ENCODE measurements at regions not wholly inside any gene's neighbourhood (a gene's known extent, or its start where the extent isn't known, plus 50 kb on each side); places are given as distances from the start of the nearest gene placed in this dataset.
"Not testable (repeated sequence)": the region's sequence is repeated elsewhere in the genome, so short reads cannot be mapped to it uniquely, and the experiment has no call there.

DNA sequence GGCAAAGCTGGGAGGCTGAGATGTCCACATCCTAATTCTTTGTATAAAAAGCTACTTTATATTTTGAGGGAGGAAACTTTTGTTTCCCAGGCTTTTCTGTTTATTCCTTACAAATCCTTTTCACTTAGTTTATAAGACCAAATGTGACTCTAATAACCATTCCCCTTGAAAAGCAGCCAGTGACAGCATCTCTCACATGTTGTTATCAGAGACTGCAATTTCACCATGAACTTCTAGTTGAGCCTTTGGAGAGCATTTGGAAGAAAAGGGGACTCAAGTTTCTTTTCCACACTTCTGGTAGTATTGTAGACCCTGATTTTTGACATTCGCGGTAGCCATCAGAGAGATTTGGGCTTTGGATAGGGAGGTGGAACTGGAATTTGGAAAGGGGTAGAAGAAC lies 215.8 kb downstream of the RNF144B start:
- H3K27ac ChIP-seq (ENCODE audit: low read depth): no peak overlapping the region
- WGBS: 93% methylated on average over 2 of the region's 2 CpGs
- H3K4me1 ChIP-seq (ENCODE audit: insufficient read depth): no peaks in the 10 kb centered on the region
- H3K36me3 ChIP-seq (ENCODE audit: insufficient read depth): no peaks in the 10 kb centered on the region
- DNase-seq (ENCODE audit: extremely low spot score): no peak
- no peak overlapping the region for H3K4me3 ChIP-seq (ENCODE audit: low read depth, low read length)

DNA sequence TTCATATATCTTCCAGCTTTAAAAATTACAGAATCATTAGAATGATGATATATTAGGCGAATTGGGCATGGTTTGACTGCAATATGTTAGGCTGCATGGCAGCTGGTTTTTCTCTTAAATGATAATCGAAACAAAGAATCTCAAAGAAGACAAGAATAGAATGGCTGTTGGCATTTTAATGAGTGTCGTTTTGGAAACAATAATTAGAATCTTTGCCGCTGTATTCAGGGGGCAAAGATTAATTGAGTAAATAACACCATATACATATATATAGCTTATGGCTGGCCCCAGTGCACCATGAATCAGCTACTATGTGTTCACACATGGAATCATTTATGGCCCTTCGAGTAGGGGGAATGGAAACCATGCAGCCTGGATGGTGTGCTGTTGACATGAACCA lies 216.2 kb downstream of the RNF144B start:
- Histone ChIP-seq H3K36me3 (ENCODE audit: insufficient read depth) (no peaks in the 10 kb centered on the region), H3K4me3 (ENCODE audit: low read depth, low read length) (no peak overlapping the region), H3K4me1 (ENCODE audit: insufficient read depth) (no peaks in the 10 kb centered on the region), H3K27ac (ENCODE audit: low read depth) (no peak overlapping the region)
- whole genome bisulfite sequencing: 63% methylated on average over 5 of the region's 5 CpGs
- DNase-seq (ENCODE audit: extremely low spot score): no peak

DNA sequence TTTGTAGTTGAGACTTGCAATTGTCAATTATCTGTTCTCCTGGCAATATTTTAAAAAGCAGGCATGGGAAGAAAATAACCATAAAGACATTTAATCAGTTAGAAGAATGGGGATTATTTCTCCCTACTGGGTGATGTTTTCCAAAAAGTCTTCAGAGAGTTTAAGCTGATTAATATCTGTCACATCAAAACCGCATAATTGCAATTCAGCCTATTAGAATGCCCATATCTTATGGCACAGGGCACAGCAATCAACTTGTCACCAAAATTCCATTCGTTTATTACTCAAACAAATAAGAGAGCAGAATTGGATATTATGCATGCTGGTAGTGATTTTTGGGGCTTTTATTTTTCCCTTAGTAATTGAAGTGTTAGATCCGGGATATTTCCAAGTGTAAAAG lies 218.7 kb downstream of the RNF144B start:
- 68% methylated on average over 3 of the region's 3 CpGs for WGBS
- no peak overlapping the region for H3K27ac ChIP-seq (ENCODE audit: low read depth)
- no peak for DNase-seq (ENCODE audit: extremely low spot score)
- H3K36me3 ChIP-seq (ENCODE audit: insufficient read depth): no peaks in the 10 kb centered on the region
- H3K4me1 ChIP-seq (ENCODE audit: insufficient read depth): no peaks in the 10 kb centered on the region
- no peak overlapping the region for H3K4me3 ChIP-seq (ENCODE audit: low read depth, low read length)

DNA sequence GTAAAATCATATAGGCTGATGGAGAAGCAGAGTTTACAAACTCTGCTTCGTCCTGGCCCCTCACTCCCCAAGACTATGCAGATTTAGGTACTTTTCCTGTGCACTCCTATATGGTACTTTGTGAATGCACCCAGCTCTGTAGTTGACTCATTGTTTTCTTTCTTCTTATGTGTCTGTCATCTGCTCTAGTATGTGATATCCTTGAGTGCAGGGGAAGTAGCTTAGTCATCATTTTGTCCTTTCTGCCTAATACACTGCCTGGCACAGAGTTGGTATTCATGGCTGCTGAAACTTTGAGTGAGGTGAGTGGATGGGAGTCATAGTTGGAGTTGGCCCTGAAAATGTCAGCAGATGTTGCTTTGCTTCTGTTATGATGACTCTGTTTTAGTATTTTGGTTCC lies 222.6 kb downstream of the RNF144B start:
- no peaks in the 10 kb centered on the region for H3K36me3 ChIP-seq (ENCODE audit: insufficient read depth)
- H3K27ac ChIP-seq (ENCODE audit: low read depth): no peak overlapping the region
- no peak overlapping the region for H3K4me3 ChIP-seq (ENCODE audit: low read depth, low read length)
- DNase-seq (ENCODE audit: extremely low spot score): no peak
- H3K4me1 ChIP-seq (ENCODE audit: insufficient read depth): no peaks in the 10 kb centered on the region
- WGBS: 66% methylated on average over 1 of the region's 1 CpG

DNA sequence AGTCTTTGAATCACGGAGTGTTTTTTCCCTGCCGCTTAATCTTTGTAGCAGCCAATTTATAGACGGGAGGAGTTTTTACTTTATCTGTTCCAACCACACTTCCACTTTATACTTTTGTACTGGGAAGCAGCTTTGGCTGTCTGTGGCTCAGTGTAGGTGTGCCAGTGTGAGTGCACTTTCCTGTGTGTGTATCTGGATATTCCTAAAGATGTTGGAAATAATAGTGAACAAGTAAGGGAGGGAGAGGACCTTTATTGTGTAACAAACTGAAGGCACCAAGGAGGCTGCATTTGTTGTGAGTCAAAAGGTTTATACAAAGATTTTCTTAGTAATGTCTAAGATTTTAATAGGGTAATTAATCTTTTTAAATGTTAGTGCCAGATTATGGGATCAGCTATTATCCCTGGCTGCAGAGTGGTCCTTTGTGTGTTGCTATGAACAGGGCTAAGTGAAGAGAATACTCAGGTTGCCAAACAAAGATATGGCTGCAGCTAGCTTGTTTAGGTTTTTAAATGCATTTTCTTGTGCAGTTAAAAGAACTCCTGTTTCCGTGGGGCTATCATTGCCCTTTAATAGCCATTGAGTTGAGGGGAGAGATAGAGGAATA lies 226.3 kb downstream of the RNF144B start:
- no peak overlapping the region for H3K4me3 ChIP-seq (ENCODE audit: low read depth, low read length)
- H3K27ac ChIP-seq (ENCODE audit: low read depth): no peak overlapping the region
- H3K36me3 ChIP-seq (ENCODE audit: insufficient read depth): no peaks in the 10 kb centered on the region
- 22% methylated on average over 4 of the region's 4 CpGs for WGBS
- no peak for DNase-seq (ENCODE audit: extremely low spot score)
- no peaks in the 10 kb centered on the region for H3K4me1 ChIP-seq (ENCODE audit: insufficient read depth)

DNA sequence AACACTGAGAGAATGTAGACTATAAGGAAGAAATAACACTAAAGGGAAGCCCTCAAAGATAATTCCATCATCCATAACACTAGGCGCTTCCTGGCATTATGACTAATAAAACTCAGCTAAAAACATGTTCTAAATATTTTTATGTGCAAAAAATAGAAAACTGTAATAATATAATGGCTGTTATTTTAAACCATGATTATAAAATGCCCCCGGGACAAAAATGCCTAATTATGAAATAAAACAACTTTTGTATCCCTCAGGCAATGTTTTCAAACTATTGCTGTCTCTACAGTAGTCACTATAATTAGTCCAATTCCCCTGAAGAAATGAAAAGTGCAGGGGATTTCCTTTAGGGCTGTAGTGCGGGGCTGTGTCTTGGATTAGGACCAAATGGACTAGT lies 242.4 kb downstream of the RNF144B start:
- Histone ChIP-seq H3K36me3 (ENCODE audit: insufficient read depth) (no peaks in the 10 kb centered on the region), H3K4me3 (ENCODE audit: low read depth, low read length) (no peak overlapping the region), H3K27ac (ENCODE audit: low read depth) (no peak overlapping the region), H3K4me1 (ENCODE audit: insufficient read depth) (no peaks in the 10 kb centered on the region)
- no peak for DNase-seq (ENCODE audit: extremely low spot score)
- WGBS: 76% methylated on average over 3 of the region's 3 CpGs

DNA sequence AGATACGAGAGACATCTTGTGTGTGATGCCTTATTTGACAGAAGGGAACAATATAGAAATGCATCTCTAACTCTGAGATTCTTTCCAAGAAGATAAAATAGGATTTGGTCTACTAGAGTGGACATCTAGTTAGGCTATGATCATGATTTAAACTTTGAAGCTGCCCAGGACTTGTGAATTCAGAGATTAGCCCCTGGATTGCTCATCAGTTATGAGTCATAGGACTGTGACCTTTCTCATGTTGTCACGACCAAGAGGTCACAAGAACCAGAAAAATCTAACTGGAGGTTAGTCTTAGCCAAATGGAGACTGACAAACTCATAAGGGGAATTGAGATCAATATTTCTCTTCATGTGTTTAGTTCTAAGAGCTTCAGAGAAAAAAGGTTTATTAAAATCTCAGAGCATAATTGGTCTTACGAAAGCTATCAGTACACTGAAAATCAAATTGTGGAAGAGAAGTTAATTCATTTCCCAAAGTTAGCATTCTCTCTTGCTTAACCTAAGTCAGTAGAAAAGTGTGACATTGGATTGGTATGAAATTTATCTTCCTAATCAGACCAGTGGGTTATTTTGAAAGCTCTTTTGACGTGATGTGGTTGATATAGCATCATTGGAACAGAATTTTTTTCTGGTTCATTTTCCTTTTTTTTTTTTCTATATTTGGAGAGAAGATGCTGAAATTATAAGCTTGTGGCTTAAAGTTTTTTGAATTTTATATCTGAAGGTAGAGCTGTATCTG lies 245.7 kb downstream of the RNF144B start:
- 79% methylated on average over 4 of the region's 4 CpGs for WGBS
- Histone ChIP-seq H3K4me3 (ENCODE audit: low read depth, low read length) (no peak overlapping the region), H3K36me3 (ENCODE audit: insufficient read depth) (no peaks in the 10 kb centered on the region), H3K27ac (ENCODE audit: low read depth) (no peak overlapping the region), H3K4me1 (ENCODE audit: insufficient read depth) (no peaks in the 10 kb centered on the region)
- no peak for DNase-seq (ENCODE audit: extremely low spot score)

DNA sequence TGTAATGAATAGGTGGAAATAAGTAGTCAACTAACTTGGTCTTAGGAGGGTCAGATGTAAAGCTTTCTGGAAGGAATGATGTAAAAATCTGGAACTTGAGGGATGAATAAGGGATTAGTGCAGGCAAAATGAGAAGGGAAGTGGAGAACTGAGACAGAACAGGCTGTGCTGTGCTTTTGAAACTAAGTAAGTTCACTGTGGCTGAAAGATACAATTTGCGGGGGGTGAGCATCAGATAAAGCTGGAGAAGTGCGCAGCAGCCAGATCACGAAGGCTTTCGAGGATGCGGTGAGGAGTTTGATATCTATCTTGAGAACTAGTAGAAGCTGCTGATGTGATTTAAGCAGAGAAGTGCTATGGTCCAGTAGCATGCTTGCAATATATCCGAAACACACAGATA lies 247.8 kb downstream of the RNF144B start:
- Histone ChIP-seq H3K36me3 (ENCODE audit: insufficient read depth) (no peaks in the 10 kb centered on the region), H3K4me3 (ENCODE audit: low read depth, low read length) (no peak overlapping the region), H3K27ac (ENCODE audit: low read depth) (no peak overlapping the region), H3K4me1 (ENCODE audit: insufficient read depth) (no peaks in the 10 kb centered on the region)
- WGBS: 66% methylated on average over 6 of the region's 6 CpGs
- no peak for DNase-seq (ENCODE audit: extremely low spot score)

DNA sequence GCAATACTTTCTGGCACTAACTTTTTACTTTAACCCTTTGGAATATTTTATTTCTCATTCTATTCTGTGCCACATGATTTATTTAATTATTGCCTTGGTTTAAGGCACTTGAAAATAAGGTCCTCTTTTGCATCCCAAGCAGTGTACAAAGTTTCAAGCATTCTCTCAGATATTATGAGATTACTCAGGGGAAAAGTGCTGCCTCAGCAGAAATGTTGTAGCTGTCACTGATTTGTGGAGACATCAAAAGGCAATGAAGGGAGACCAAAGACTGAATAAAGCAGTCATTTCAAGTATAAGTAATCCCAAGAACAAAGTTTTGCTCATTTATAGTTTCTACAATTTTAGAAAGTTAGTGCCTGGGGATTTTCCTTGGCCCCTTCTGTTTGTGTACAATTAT lies 253.0 kb downstream of the RNF144B start:
- DNase-seq (ENCODE audit: extremely low spot score): no peak
- Histone ChIP-seq H3K36me3 (ENCODE audit: insufficient read depth) (no peaks in the 10 kb centered on the region), H3K27ac (ENCODE audit: low read depth) (no peak overlapping the region), H3K4me1 (ENCODE audit: insufficient read depth) (no peaks in the 10 kb centered on the region), H3K4me3 (ENCODE audit: low read depth, low read length) (no peak overlapping the region)

DNA sequence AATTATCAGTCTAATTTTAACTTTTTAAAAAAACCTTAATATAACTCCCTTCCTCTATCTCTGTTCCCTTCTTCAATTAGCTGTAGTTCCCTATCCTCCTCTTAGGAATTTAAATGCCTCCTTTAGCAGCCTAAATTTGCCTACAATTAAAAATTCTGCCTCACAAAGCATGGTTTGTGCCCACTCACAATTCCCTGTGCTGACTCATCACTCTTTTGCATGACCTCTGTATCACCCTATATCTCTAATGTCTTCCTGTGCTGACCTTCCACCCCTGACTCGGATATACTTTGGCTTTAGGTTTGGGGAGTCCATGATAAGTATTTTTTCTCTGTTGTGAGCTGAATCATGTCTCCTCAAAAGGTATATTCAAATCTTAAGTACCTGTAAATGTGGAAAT lies 253.6 kb downstream of the RNF144B start:
- Histone ChIP-seq H3K27ac (ENCODE audit: low read depth) (no peak overlapping the region), H3K36me3 (ENCODE audit: insufficient read depth) (no peaks in the 10 kb centered on the region), H3K4me3 (ENCODE audit: low read depth, low read length) (no peak overlapping the region), H3K4me1 (ENCODE audit: insufficient read depth) (no peaks in the 10 kb centered on the region)
- WGBS: 53% methylated on average over 1 of the region's 1 CpG
- DNase-seq (ENCODE audit: extremely low spot score): no peak

DNA sequence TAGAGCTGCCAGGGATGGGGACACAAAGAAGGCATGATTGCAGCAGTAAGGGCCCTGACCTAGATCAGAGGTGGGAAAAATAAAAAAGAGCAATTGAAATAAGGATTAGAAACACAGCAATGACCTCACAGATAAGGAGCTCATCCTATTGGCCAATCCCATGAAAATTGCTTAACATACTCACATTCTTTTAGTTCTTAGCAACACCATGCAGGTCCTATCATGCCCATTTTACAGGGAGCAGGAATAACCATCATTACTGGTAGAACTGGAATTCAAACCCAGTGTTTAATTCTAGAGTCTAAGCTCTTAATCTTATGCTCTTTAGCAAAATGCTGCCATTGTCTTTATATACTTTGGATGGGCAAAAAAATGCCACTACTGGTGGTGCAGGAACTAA lies 267.7 kb downstream of the RNF144B start:
- no peak overlapping the region for H3K4me3 ChIP-seq (ENCODE audit: low read depth, low read length)
- DNase-seq (ENCODE audit: extremely low spot score): no peak

DNA sequence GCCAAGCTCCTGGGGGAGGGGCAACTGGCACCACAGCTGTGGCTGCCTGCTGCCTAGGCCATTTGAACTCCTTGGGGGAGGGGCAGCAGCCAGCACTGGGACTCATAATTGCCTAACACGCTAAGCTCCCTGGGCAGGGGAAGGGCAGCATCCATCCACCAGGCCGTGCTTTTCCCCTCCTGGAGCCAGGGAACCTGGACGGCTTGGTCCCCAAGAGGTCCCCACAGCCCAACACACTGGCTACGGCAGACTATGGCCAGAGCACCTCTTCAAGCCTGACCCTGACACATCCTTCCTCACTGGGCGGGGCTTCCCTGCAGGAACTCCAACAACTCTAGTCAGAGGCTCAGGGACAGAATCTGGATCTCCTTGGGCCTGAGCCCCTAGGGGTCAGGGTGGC lies 269.4 kb downstream of the RNF144B start:
- Histone ChIP-seq H3K4me1 (ENCODE audit: insufficient read depth) (no peaks in the 10 kb centered on the region), H3K36me3 (ENCODE audit: insufficient read depth) (no peaks in the 10 kb centered on the region), H3K27ac (ENCODE audit: low read depth) (no peak overlapping the region), H3K4me3 (ENCODE audit: low read depth, low read length) (no peak overlapping the region)
- 66% methylated on average over 5 of the region's 5 CpGs for WGBS
- no peak for DNase-seq (ENCODE audit: extremely low spot score)

More for the DNA sequence above, 267.7 kb downstream of the RNF144B start:
- Histone ChIP-seq H3K36me3 (ENCODE audit: insufficient read depth) (no peaks in the 10 kb centered on the region), H3K4me1 (ENCODE audit: insufficient read depth) (no peaks in the 10 kb centered on the region), H3K27ac (ENCODE audit: low read depth) (no peak overlapping the region)

DNA sequence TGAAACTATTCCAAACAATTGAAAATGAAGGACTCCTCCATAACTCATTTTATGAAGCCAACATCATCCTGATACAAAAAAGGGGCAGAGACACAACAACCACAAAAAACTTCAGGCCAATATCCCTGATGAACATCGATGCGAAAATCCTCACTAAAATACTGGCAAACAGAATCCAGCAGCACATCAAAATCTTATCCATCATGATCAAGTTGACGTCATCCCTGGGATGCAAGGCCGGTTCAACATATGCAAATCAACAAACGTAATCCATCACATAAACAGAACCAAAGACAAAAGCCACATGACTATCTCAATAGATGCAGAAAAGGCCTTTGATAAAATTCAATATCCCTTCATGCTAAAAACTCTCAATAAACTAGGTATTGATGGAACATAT lies 272.8 kb downstream of the RNF144B start:
- H3K36me3 ChIP-seq (ENCODE audit: insufficient read depth); H3K4me1 ChIP-seq (ENCODE audit: insufficient read depth); H3K4me3 ChIP-seq (ENCODE audit: low read depth, low read length); H3K27ac ChIP-seq (ENCODE audit: low read depth); DNase-seq (ENCODE audit: extremely low spot score): not testable (repeated sequence)
- 89% methylated on average over 5 of the region's 5 CpGs for WGBS

DNA sequence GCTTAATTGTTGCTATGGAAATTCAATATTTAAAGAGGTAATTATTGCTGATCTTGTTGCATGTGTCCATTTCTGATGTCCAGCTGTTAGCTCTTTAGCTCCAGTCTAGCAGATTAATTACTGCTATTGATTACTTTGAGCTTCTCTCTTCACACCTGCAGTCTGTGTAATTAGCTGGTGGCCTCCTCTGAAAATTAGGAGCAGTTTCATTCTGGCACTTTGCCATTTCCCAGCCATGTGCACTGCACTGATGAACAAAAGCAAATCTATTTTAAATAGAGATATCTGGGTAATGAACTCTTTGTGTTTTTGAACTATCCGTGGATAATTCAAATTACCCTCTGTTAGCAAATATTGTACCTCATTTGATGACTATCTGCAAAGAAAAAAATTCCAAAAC lies 275.9 kb downstream of the RNF144B start:
- Histone ChIP-seq H3K4me1 (ENCODE audit: insufficient read depth) (no peaks in the 10 kb centered on the region), H3K27ac (ENCODE audit: low read depth) (no peak overlapping the region), H3K36me3 (ENCODE audit: insufficient read depth) (no peaks in the 10 kb centered on the region), H3K4me3 (ENCODE audit: low read depth, low read length) (no peak overlapping the region)
- 68% methylated on average over 1 of the region's 1 CpG for WGBS
- DNase-seq (ENCODE audit: extremely low spot score): no peak

DNA sequence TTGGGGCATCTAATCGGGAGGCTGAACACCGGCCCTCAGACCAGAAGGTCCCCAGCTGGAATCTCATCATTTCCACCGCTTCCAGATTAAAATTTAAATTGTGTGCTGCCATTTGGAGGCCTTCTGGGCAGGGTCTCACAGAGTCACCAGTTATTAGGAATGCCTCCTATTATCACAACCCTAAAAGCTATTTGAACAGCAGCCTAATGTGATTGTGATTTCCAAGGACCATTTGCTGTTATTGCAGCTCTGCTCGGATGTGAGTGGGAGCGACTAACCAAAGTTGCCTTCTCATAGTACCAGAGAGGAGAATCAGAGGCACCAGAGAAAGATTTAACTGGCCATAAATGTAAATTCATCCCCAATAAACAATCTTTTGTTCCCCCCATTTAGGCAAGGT lies 277.3 kb downstream of the RNF144B start:
- no peaks in the 10 kb centered on the region for H3K36me3 ChIP-seq (ENCODE audit: insufficient read depth)
- WGBS: 90% methylated on average over 5 of the region's 5 CpGs
- no peak overlapping the region for H3K4me3 ChIP-seq (ENCODE audit: low read depth, low read length)
- no peak for DNase-seq (ENCODE audit: extremely low spot score)
- no peaks in the 10 kb centered on the region for H3K4me1 ChIP-seq (ENCODE audit: insufficient read depth)
- H3K27ac ChIP-seq (ENCODE audit: low read depth): no peak overlapping the region
